SH-SY5Y (cell line): ENCODE measurements at regions not wholly inside any gene's neighbourhood (a gene's known extent, or its start where the extent isn't known, plus 50 kb on each side); places are given as distances from the start of the nearest gene placed in this dataset.

Experiments
- GATA2 ChIP-seq: IDR thresholded peaks from 2 replicates; pipeline ENCODE4 v1.6.1; 2011; ENCODE audit warnings: mild to moderate bottlenecking, low read depth, low read length
- GATA3 ChIP-seq: IDR thresholded peaks from 2 replicates; pipeline ENCODE4 v1.6.1; 2011; ENCODE audit warnings: low read depth, mild to moderate bottlenecking, low read length, moderate library complexity

DNA sequence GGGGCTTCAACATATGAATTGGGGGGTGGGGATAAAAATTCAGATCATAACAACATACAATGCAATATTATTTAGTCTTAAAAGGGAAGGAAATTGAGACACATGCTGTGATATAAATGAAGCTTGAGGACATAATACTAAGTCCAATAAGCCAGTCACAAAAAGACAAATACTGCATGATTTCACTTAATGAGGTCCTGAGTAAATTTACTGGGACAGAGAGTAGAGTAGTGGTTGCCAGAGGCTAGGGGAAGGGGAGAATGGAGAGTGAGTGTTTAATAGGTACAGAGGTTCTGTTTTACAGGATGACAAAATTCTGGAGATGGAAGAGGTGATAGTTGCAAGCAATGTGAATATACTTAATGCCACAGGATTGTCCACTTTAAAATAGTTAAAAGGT, 89.2 kb upstream of the RAPGEF2 start:
- TF ChIP-seq GATA3: no peak
- no peak for TF ChIP-seq GATA2
